ENCODE measurements at regions not wholly inside any gene's neighbourhood (a gene's known extent, or its start where the extent isn't known, plus 50 kb on each side); places are given as distances from the start of the nearest gene placed in this dataset.
"Not testable (repeated sequence)": the region's sequence is repeated elsewhere in the genome, so short reads cannot be mapped to it uniquely, and the experiment has no call there.

GRCh38 chr3:103511891-103512290, 1077.1 kb downstream of the ZPLD1 start:
- H3K9me3 ChIP-seq (ENCODE audit: control insufficient read depth in 2 of 2, insufficient read depth in 1 of 2, low read length in 1 of 2) = peaks cover 0 to 4% of the 10 kb centered on the region in 2 donors
- DNase-seq (ENCODE audit: low read depth in 6 of 9, low spot score in 9 of 9) = no peak
- H3K27me3 ChIP-seq (ENCODE audit: control insufficient read depth in 2 of 2, insufficient read depth in 1 of 2, low read length in 1 of 2) = no peaks in the 10 kb centered on the region
- no peaks in the 10 kb centered on the region for H3K36me3 ChIP-seq (ENCODE audit: control insufficient read depth in 2 of 2, insufficient read depth in 2 of 2, low read length in 1 of 2)
- no peak overlapping the region for H3K27ac ChIP-seq (ENCODE audit: low read depth in 1 of 2, low read length in 1 of 2)
- H3K4me1 ChIP-seq (ENCODE audit: control insufficient read depth in 2 of 2, insufficient read depth in 2 of 2, low read length in 2 of 2) = no peaks in the 10 kb centered on the region
- WGBS = 100% methylated on average over 1 of the region's 1 CpG
- no peak overlapping the region for H3K4me3 ChIP-seq (ENCODE audit: low read length in 2 of 2)

DNA sequence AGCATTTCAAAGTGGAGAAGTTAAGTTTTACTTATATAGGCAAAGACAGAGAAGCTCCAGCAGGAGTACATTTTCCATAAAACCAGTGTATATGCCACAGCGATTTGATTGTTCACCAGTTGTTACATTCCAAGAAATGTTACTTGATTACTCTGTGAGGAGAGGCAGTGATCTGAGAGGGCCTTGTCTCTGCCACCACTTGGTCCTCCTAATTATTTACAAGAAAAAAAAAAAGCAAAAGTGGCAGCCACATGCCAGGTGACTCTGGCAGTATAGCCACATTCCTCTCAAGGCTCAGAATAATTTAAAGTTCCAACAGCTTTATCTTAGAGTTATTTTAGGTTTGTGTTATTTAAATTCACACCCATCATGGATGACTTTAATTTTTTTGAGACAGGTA, 1077.8 kb downstream of the ZPLD1 start:
- no peak for DNase-seq (ENCODE audit: low read depth in 6 of 9, low spot score in 9 of 9)
- no peak overlapping the region for H3K4me3 ChIP-seq (ENCODE audit: low read length in 2 of 2)
- no peaks in the 10 kb centered on the region for H3K36me3 ChIP-seq (ENCODE audit: control insufficient read depth in 2 of 2, insufficient read depth in 2 of 2, low read length in 1 of 2)
- WGBS = 88% methylated on average over 1 of the region's 1 CpG
- H3K27ac ChIP-seq (ENCODE audit: low read depth in 1 of 2, low read length in 1 of 2) = no peak overlapping the region
- H3K27me3 ChIP-seq (ENCODE audit: control insufficient read depth in 2 of 2, insufficient read depth in 1 of 2, low read length in 1 of 2) = no peaks in the 10 kb centered on the region
- no peaks in the 10 kb centered on the region for H3K4me1 ChIP-seq (ENCODE audit: control insufficient read depth in 2 of 2, insufficient read depth in 2 of 2, low read length in 2 of 2)
- H3K9me3 ChIP-seq (ENCODE audit: control insufficient read depth in 2 of 2, insufficient read depth in 1 of 2, low read length in 1 of 2) = peaks cover 0 to 4% of the 10 kb centered on the region in 2 donors

GRCh38 chr3:103513003-103513402, 1078.2 kb downstream of the ZPLD1 start:
- H3K27me3 ChIP-seq (ENCODE audit: control insufficient read depth in 2 of 2, insufficient read depth in 1 of 2, low read length in 1 of 2) = no peaks in the 10 kb centered on the region
- peaks cover 0 to 4% of the 10 kb centered on the region in 2 donors for H3K9me3 ChIP-seq (ENCODE audit: control insufficient read depth in 2 of 2, insufficient read depth in 1 of 2, low read length in 1 of 2)
- DNase-seq (ENCODE audit: low read depth in 6 of 9, low spot score in 9 of 9) = no peak
- H3K4me1 ChIP-seq (ENCODE audit: control insufficient read depth in 2 of 2, insufficient read depth in 2 of 2, low read length in 2 of 2) = no peaks in the 10 kb centered on the region
- H3K27ac ChIP-seq (ENCODE audit: low read depth in 1 of 2, low read length in 1 of 2) = no peak overlapping the region
- H3K36me3 ChIP-seq (ENCODE audit: control insufficient read depth in 2 of 2, insufficient read depth in 2 of 2, low read length in 1 of 2) = no peaks in the 10 kb centered on the region
- WGBS = 95% methylated on average over 1 of the region's 1 CpG
- H3K4me3 ChIP-seq (ENCODE audit: low read length in 2 of 2) = no peak overlapping the region

GRCh38 chr3:103515116-103515515, 1080.3 kb downstream of the ZPLD1 start:
- Histone ChIP-seq H3K36me3 (ENCODE audit: control insufficient read depth in 2 of 2, insufficient read depth in 2 of 2, low read length in 1 of 2) (no peaks in the 10 kb centered on the region), H3K9me3 (ENCODE audit: control insufficient read depth in 2 of 2, insufficient read depth in 1 of 2, low read length in 1 of 2) (peaks cover 0 to 4% of the 10 kb centered on the region in 2 donors), H3K4me1 (ENCODE audit: control insufficient read depth in 2 of 2, insufficient read depth in 2 of 2, low read length in 2 of 2) (no peaks in the 10 kb centered on the region), H3K27ac (ENCODE audit: low read depth in 1 of 2, low read length in 1 of 2) (no peak overlapping the region), H3K27me3 (ENCODE audit: control insufficient read depth in 2 of 2, insufficient read depth in 1 of 2, low read length in 1 of 2) (no peaks in the 10 kb centered on the region), H3K4me3 (ENCODE audit: low read length in 2 of 2) (no peak overlapping the region)
- 93% methylated on average over 5 of the region's 5 CpGs for WGBS
- DNase-seq (ENCODE audit: low read depth in 6 of 9, low spot score in 9 of 9) = no peak

GRCh38 chr3:103516950-103517349, 1082.1 kb downstream of the ZPLD1 start:
- Histone ChIP-seq H3K4me1 (ENCODE audit: control insufficient read depth in 2 of 2, insufficient read depth in 2 of 2, low read length in 2 of 2) (no peaks in the 10 kb centered on the region), H3K4me3 (ENCODE audit: low read length in 2 of 2) (no peak overlapping the region), H3K36me3 (ENCODE audit: control insufficient read depth in 2 of 2, insufficient read depth in 2 of 2, low read length in 1 of 2) (no peaks in the 10 kb centered on the region), H3K9me3 (ENCODE audit: control insufficient read depth in 2 of 2, insufficient read depth in 1 of 2, low read length in 1 of 2) (peaks cover 0 to 4% of the 10 kb centered on the region in 2 donors), H3K27ac (ENCODE audit: low read depth in 1 of 2, low read length in 1 of 2) (no peak overlapping the region), H3K27me3 (ENCODE audit: control insufficient read depth in 2 of 2, insufficient read depth in 1 of 2, low read length in 1 of 2) (no peaks in the 10 kb centered on the region)
- no peak for DNase-seq (ENCODE audit: low read depth in 6 of 9, low spot score in 9 of 9)
- WGBS = 93% methylated on average over 3 of the region's 3 CpGs

DNA sequence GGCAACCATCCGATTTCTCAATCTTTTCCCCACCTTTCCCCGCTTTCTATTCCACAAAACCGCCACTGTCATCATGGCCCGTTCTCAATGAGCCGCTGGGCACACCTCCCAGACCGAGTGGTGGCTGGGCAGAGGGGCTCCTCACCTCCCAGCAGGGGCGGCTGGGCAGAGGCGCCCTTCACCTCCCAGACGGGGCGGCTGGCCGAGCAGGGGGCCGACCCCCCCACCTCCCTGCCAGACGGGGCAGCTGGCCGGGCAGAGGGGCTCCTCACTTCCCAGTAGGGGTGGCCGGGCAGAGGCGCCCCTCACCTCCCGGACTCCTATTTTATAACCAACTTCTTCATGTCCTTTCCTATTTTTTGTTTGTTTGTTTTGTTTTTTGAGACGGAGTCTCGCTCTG, 1096.5 kb downstream of the ZPLD1 start:
- not testable (repeated sequence) for H3K27ac ChIP-seq (ENCODE audit: low read depth in 1 of 2, low read length in 1 of 2); H3K36me3 ChIP-seq (ENCODE audit: control insufficient read depth in 2 of 2, insufficient read depth in 2 of 2, low read length in 1 of 2); DNase-seq (ENCODE audit: low read depth in 6 of 9, low spot score in 9 of 9); H3K4me1 ChIP-seq (ENCODE audit: control insufficient read depth in 2 of 2, insufficient read depth in 2 of 2, low read length in 2 of 2); H3K4me3 ChIP-seq (ENCODE audit: low read length in 2 of 2); H3K9me3 ChIP-seq (ENCODE audit: control insufficient read depth in 2 of 2, insufficient read depth in 1 of 2, low read length in 1 of 2); H3K27me3 ChIP-seq (ENCODE audit: control insufficient read depth in 2 of 2, insufficient read depth in 1 of 2, low read length in 1 of 2)
- WGBS = 98% methylated on average over 19 of the region's 19 CpGs

GRCh38 chr3:103532986-103533385, 1098.2 kb downstream of the ZPLD1 start:
- no peak for DNase-seq (ENCODE audit: low read depth in 6 of 9, low spot score in 9 of 9)
- H3K9me3 ChIP-seq (ENCODE audit: control insufficient read depth in 2 of 2, insufficient read depth in 1 of 2, low read length in 1 of 2) = no peaks in the 10 kb centered on the region
- no peak overlapping the region for H3K27ac ChIP-seq (ENCODE audit: low read depth in 1 of 2, low read length in 1 of 2)
- H3K36me3 ChIP-seq (ENCODE audit: control insufficient read depth in 2 of 2, insufficient read depth in 2 of 2, low read length in 1 of 2) = no peaks in the 10 kb centered on the region
- no peak overlapping the region for H3K4me3 ChIP-seq (ENCODE audit: low read length in 2 of 2)
- no peaks in the 10 kb centered on the region for H3K4me1 ChIP-seq (ENCODE audit: control insufficient read depth in 2 of 2, insufficient read depth in 2 of 2, low read length in 2 of 2)
- H3K27me3 ChIP-seq (ENCODE audit: control insufficient read depth in 2 of 2, insufficient read depth in 1 of 2, low read length in 1 of 2) = no peaks in the 10 kb centered on the region
- WGBS = 94% methylated on average over 4 of the region's 4 CpGs

GRCh38 chr3:103554451-103554850, 1119.6 kb downstream of the ZPLD1 start:
- WGBS = 85% methylated on average over 8 of the region's 8 CpGs
- Histone ChIP-seq H3K27me3 (ENCODE audit: control insufficient read depth in 2 of 2, insufficient read depth in 1 of 2, low read length in 1 of 2) (no peaks in the 10 kb centered on the region), H3K27ac (ENCODE audit: low read depth in 1 of 2, low read length in 1 of 2) (no peak overlapping the region), H3K36me3 (ENCODE audit: control insufficient read depth in 2 of 2, insufficient read depth in 2 of 2, low read length in 1 of 2) (no peaks in the 10 kb centered on the region), H3K4me1 (ENCODE audit: control insufficient read depth in 2 of 2, insufficient read depth in 2 of 2, low read length in 2 of 2) (no peaks in the 10 kb centered on the region), H3K4me3 (ENCODE audit: low read length in 2 of 2) (no peak overlapping the region), H3K9me3 (ENCODE audit: control insufficient read depth in 2 of 2, insufficient read depth in 1 of 2, low read length in 1 of 2) (no peaks in the 10 kb centered on the region)
- no peak for DNase-seq (ENCODE audit: low read depth in 6 of 9, low spot score in 9 of 9)

GRCh38 chr3:103564116-103564515, 1129.3 kb downstream of the ZPLD1 start:
- not testable (repeated sequence) for H3K4me3 ChIP-seq (ENCODE audit: low read length in 2 of 2); H3K27me3 ChIP-seq (ENCODE audit: control insufficient read depth in 2 of 2, insufficient read depth in 1 of 2, low read length in 1 of 2); H3K4me1 ChIP-seq (ENCODE audit: control insufficient read depth in 2 of 2, insufficient read depth in 2 of 2, low read length in 2 of 2); H3K9me3 ChIP-seq (ENCODE audit: control insufficient read depth in 2 of 2, insufficient read depth in 1 of 2, low read length in 1 of 2); H3K36me3 ChIP-seq (ENCODE audit: control insufficient read depth in 2 of 2, insufficient read depth in 2 of 2, low read length in 1 of 2); DNase-seq (ENCODE audit: low read depth in 6 of 9, low spot score in 9 of 9); H3K27ac ChIP-seq (ENCODE audit: low read depth in 1 of 2, low read length in 1 of 2)
- WGBS = 96% methylated on average over 6 of the region's 6 CpGs

DNA sequence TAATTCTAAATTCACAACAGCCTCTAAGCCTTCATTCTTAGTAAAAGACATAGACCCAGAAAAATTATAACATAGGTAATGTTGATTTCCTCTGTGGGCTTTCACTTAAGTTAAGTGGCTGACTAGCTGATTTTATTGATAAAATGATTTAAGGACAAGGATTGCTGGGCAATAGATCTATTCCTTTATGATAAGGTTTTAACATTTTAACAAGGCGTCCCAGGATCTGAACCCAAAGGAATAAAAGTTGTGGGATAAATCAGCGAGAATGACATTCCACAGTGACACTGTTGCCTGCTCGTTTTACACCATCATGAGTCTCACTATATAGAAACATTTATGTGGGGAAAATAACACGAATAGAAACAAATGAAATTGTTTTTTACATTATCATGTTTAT, 1151.0 kb downstream of the ZPLD1 start:
- WGBS = 78% methylated on average over 4 of the region's 4 CpGs
- no peaks in the 10 kb centered on the region for H3K27me3 ChIP-seq (ENCODE audit: control insufficient read depth in 2 of 2, insufficient read depth in 1 of 2, low read length in 1 of 2)
- H3K36me3 ChIP-seq (ENCODE audit: control insufficient read depth in 2 of 2, insufficient read depth in 2 of 2, low read length in 1 of 2) = no peaks in the 10 kb centered on the region
- DNase-seq (ENCODE audit: low read depth in 6 of 9, low spot score in 9 of 9) = no peak
- no peaks in the 10 kb centered on the region for H3K4me1 ChIP-seq (ENCODE audit: control insufficient read depth in 2 of 2, insufficient read depth in 2 of 2, low read length in 2 of 2)
- H3K9me3 ChIP-seq (ENCODE audit: control insufficient read depth in 2 of 2, insufficient read depth in 1 of 2, low read length in 1 of 2) = no peaks in the 10 kb centered on the region
- no peak overlapping the region for H3K27ac ChIP-seq (ENCODE audit: low read depth in 1 of 2, low read length in 1 of 2)
- no peak overlapping the region for H3K4me3 ChIP-seq (ENCODE audit: low read length in 2 of 2)
